ENCODE measurements at regions not wholly inside any gene's neighbourhood (a gene's known extent, or its start where the extent isn't known, plus 50 kb on each side); places are given as distances from the start of the nearest gene placed in this dataset.

DNA sequence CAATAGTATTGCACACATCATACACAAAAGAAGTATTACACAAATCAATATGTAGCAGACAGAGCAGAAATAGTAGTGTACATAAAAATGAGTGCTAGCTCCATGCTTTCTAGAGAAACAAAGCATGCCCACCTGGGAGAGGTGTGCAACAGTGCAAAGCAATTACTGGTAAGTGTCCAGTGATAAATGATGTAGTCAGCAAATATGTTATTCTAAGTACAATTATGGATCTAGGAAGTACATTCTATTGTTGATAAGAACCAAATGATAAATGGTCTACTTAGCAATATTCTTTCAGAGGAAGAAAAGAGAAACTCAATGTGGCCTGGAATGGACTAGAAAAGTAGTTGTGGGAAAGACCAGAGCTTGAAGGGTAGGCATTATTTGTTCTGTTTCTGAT, 188.6 kb downstream of the HINT1 start:
- TF ChIP-seq POLR2AphosphoS5 (IDR thresholded peaks at IDR 0.05; ENCODE audit: low read depth, low read length), result no peak
- no peak for TF ChIP-seq POLR2A (IDR thresholded peaks at IDR 0.05; ENCODE audit: low read depth, low read length)
